ENCODE measurements at regions not wholly inside any gene's neighbourhood (a gene's known extent, or its start where the extent isn't known, plus 50 kb on each side); places are given as distances from the start of the nearest gene placed in this dataset.
"Not testable (repeated sequence)": the region's sequence is repeated elsewhere in the genome, so short reads cannot be mapped to it uniquely, and the experiment has no call there.

DNA sequence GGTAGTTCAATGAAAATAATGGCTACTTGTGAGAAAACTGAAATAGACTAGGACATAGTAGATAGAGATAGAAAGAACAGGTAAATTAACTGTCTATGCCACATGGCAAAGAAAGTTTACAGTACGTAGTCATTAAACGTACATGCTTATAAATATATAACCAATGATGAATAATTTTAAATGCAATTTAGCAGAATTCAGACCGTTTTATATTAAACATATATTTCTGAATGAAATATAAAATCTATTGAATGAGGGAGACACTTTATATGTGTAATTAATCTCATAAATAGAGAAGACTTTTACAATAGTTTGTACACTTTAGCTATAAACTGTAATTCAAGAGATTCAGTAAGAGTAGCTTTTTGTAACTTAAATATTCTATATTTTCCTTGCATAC, 124.4 kb upstream of the VPREB1 start:
- H3K27ac ChIP-seq: no peak overlapping the region
- no peaks in the 10 kb centered on the region for H3K9me3 ChIP-seq
- no peaks in the 10 kb centered on the region for H3K4me1 ChIP-seq
- no peak overlapping the region for H3K4me3 ChIP-seq
- TF ChIP-seq CTCF (IDR thresholded peaks at IDR 0.05): no peak
- DNase-seq (ENCODE audit: low spot score in 2 of 2): no peak
- intact Hi-C loops (cut with DNase I): no loop called here
- H3K36me3 ChIP-seq: no peaks in the 10 kb centered on the region
- no peaks in the 10 kb centered on the region for H3K27me3 ChIP-seq

GRCh38 chr22:22118987-22119386, 125.6 kb upstream of the VPREB1 start:
- H3K4me3 ChIP-seq: no peak overlapping the region
- no peaks in the 10 kb centered on the region for H3K36me3 ChIP-seq
- TF ChIP-seq CTCF (IDR thresholded peaks at IDR 0.05): no peak
- H3K27ac ChIP-seq: no peak overlapping the region
- no peaks in the 10 kb centered on the region for H3K27me3 ChIP-seq
- intact Hi-C loops (cut with DNase I): no loop called here
- H3K4me1 ChIP-seq: no peaks in the 10 kb centered on the region
- DNase-seq (ENCODE audit: low spot score in 2 of 2): no peak
- no peaks in the 10 kb centered on the region for H3K9me3 ChIP-seq

GRCh38 chr22:22117864-22118544, 126.6 kb upstream of the VPREB1 start:
- DNase-seq (ENCODE audit: low spot score in 2 of 2); H3K36me3 ChIP-seq; H3K4me3 ChIP-seq; H3K4me1 ChIP-seq; intact Hi-C loops (cut with DNase I); H3K27ac ChIP-seq; H3K27me3 ChIP-seq; H3K9me3 ChIP-seq: not testable (repeated sequence)

GRCh38 chr22:22116997-22117770, 127.4 kb upstream of the VPREB1 start:
- DNase-seq (ENCODE audit: low spot score in 2 of 2); H3K4me1 ChIP-seq; H3K36me3 ChIP-seq; H3K4me3 ChIP-seq; intact Hi-C loops (cut with DNase I); H3K27ac ChIP-seq; H3K27me3 ChIP-seq; H3K9me3 ChIP-seq: not testable (repeated sequence)

DNA sequence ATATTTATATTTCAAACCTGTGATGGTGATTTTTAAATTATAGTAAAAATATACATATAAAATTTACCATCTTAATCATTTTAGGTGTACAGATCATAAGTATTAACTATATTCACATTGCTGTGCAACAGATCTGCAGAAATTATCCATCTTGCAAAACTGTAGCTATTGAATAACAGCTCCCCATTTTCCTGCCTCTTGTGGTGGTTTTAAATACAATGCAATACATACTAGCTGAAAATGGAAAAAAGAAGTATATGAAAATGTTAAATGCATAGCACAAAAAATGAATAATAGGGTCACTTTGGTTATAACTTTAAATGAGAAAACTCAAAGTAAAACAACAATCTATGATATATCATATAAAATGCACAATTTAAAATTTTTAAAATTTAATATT, 130.9 kb upstream of the VPREB1 start:
- Histone ChIP-seq H3K4me3 (no peak overlapping the region), H3K4me1 (no peaks in the 10 kb centered on the region), H3K27me3 (no peaks in the 10 kb centered on the region), H3K36me3 (no peaks in the 10 kb centered on the region), H3K27ac (no peak overlapping the region), H3K9me3 (no peaks in the 10 kb centered on the region)
- intact Hi-C loops (cut with DNase I): no loop called here
- TF ChIP-seq CTCF (IDR thresholded peaks at IDR 0.05): no peak
- DNase-seq (ENCODE audit: low spot score in 2 of 2): no peak

- H3K27me3 ChIP-seq: no peaks in the 10 kb centered on the region
- H3K27ac ChIP-seq: no peak overlapping the region
- no peak overlapping the region for H3K4me3 ChIP-seq
- no peak for TF ChIP-seq CTCF (IDR thresholded peaks at IDR 0.05)
- H3K4me1 ChIP-seq: no peaks in the 10 kb centered on the region
- H3K36me3 ChIP-seq: no peaks in the 10 kb centered on the region
- intact Hi-C loops (cut with DNase I): no loop called here
- no peaks in the 10 kb centered on the region for H3K9me3 ChIP-seq
- DNase-seq (ENCODE audit: low spot score in 2 of 2): no peak
Observed at GRCh38 chr22:22112533-22113294, 130.1 kb upstream of the TOP3B start.
